ENCODE measurements at regions not wholly inside any gene's neighbourhood (a gene's known extent, or its start where the extent isn't known, plus 50 kb on each side); places are given as distances from the start of the nearest gene placed in this dataset.
"Not testable (repeated sequence)": the region's sequence is repeated elsewhere in the genome, so short reads cannot be mapped to it uniquely, and the experiment has no call there.

DNA sequence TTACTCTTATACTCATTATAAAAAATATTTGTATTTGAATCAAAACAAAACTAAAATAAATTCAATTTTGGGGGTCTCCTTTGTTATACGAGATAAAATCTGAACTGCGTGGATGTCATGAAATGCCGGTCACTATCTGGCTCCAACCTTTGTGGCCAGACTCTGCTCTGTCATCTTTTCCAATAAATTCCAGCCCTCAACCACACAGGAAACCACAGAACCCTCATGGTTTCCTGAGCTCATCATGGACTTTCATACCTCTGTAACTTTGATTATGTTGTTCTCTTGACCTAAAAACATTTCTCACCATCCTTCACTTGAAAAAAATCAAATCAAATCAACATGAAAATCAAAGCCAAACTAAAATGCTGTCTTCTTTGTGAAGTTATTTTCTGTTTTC lies 724.7 kb downstream of the METTL4 start:
- no peak for DNase-seq (ENCODE audit: low read depth)

DNA sequence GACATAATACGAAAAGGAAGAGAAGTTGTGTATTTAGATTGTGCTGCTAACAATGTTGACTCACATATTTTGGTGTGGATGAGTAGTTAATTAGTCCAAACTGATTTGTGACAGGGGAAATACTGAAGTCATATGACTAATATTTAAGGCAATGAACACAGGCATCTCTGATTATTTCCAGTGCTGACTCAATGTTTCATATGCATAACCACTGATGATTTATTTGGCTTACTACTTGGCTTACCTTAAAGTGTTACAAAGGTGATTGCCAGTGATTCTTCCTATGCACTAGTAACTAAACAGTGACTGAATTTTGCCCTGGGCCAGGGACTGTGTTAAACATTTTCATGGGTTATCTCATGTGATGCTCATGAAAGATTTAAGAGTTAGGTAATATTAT lies 722.6 kb downstream of the METTL4 start:
- no peak for DNase-seq (ENCODE audit: low read depth)

DNA sequence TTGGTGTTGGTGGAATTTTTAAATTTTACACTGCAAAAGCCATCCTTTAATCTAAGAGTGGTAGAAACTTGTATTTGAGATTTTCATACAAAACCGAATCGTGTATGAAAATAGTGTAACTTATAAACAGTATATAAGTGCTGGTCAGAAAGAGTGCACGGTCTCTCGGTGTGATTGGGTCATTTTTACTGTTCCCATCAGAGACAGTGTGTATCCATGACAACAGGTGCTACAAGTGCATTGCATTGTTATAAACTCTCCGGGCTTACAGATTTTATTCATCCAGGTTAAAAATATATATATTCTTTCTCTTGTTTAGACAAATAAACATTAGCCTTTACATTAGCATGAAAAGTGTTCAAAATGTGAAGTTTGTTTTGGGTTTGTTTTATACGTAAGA lies 721.9 kb downstream of the METTL4 start:
- DNase-seq (ENCODE audit: low read depth): no peak

DNA sequence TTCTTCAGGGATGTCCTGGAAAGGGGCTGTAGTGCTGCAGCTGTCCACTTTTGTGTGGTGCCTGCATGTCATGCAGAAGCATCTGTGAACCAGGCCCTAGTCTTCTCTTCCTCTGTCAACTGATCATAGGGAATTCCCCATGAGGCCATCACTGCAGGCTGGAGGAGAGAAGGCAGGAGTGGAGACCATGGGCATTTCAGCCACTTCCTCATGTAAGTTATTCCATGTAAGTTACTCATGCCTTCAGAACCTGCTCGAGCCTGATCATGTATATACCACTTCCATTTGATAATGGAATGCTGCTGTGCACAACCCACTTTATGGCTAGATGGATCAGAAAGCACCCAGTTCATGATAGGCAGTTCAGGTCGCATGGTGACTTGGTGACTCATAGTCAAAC lies 714.0 kb downstream of the METTL4 start:
- not testable (repeated sequence) for DNase-seq (ENCODE audit: low read depth)

DNA sequence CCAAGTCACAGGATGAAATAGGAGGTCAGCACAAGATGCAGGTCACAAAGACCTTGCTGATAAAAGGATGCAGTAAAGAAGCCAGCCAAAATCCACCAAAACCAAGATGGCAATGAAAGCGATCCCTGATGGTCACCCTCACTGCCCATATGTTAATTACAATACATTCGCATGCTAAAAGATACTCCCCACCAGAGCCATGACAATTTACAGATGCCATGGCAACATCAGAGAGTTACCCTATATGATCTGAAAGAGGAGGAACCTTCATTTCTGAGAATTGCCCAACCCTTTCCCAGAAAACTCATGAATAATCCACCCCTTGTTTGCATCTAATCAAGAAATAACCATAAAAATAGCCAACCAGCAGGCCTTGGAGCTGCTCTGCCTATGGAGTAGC lies 709.8 kb downstream of the METTL4 start:
- DNase-seq (ENCODE audit: low read depth): no peak

DNA sequence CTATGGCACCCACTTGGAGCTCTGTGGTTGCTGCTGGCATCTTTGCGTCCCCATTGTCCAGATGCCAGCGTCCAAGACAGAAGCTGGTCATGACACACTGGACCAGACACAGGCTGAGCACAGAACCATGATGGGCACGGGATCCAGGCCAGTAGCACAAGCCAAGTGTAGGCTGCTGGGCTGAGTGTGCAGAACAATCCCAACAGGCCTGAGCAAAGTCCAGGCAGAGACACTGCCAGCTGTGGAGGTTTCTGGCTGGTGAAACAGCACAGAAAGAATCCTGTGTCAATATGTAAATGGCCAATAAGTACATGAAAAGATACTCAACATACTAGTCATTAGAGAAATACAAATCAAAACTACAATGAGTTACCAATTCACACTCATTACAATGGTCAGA lies 705.4 kb downstream of the METTL4 start:
- no peak for DNase-seq (ENCODE audit: low read depth)

DNA sequence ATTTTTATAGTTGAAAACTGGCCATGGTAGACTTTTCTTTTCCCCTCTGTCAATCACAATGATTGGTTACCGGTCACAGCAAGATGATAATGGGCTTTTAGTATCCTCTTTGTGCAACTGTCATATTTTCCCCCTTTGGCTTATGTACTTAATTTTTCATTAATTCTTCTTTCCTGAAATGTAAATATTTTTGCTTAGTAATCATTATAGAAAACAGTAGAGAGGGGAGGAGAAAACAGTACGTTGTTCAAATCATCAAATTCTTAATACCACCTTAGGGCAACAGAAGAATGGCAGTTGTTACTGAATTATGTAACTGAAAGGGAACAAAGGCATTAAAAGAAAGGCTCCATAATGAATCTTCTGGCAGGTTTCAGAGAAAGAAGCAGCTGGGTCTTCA lies 699.0 kb downstream of the METTL4 start:
- DNase-seq (ENCODE audit: low read depth): no peak

DNA sequence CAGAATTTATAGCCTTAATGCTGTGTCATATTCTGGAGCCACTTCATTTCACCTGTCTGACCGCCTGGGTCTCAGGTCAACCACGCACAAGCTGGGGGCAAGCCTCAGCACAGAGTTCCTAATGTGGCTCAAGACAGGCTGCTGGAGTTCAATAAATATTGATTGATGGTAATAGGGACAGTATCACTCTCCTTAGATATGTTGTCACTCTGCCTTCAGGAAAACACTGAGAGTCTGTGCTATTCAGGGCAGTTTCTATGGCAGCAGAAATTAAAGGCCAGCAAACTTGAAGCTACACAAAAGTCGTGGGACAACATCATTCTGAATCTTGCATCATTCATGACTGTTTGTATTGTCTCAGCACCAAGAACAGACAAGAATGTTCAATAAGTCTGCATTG lies 696.1 kb downstream of the METTL4 start:
- DNase-seq (ENCODE audit: low read depth): no peak

DNA sequence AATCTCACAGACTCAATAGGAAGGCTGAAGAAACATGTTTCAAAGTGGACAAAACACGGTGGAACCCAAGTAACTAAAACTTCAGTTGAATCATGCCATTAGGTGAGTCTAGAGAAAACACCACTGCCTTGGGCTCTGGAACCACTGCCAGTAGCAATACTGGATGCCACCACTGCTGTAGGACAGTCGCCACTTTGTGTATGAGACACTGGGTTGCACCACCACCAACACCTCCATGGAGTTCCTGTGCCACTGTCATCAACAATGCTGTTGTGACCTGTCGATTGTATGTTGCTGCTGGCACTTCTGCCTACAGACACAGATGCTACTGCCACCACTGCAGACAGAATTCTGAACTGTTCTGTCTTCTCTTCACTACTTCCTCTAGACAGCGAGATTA lies 686.7 kb downstream of the METTL4 start:
- no peak for DNase-seq (ENCODE audit: low read depth)

DNA sequence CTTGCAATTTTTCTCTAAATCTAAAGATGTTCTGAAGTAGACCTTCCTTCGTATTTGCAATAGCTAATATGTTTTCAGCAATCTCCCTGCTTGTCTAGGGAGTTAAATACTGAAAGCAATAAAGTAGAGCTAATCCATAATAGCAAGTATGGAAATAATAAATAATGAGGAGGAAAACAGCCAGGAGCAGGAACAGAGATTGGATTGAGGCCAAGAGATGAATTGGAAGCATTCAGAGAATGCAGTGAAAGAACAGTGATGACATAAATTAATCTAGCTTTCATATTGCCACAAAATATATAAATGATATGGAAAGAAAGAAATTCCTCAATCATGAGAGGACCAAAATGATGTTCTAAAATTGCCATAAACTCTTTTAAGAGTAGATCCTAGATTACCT lies 679.7 kb downstream of the METTL4 start:
- DNase-seq (ENCODE audit: low read depth): no peak

DNA sequence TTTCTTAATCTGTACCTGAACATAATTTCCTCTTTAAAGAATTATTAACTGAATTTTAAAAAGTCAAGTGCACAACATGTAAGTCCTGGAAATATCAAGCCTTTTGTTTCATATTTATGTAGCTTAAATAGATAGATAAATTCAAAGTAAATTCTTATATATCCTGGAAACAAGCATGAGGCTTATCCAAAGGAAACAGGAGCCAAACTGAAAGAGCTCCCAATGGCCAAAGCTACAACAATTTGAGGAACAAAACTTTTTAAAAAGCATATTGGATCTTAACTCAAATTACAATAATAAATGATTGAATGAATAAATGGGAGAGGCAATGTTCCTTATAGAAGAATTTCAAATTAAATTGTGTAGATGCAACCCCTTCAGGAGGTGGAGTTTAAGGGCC lies 679.1 kb downstream of the METTL4 start:
- no peak for DNase-seq (ENCODE audit: low read depth)

DNA sequence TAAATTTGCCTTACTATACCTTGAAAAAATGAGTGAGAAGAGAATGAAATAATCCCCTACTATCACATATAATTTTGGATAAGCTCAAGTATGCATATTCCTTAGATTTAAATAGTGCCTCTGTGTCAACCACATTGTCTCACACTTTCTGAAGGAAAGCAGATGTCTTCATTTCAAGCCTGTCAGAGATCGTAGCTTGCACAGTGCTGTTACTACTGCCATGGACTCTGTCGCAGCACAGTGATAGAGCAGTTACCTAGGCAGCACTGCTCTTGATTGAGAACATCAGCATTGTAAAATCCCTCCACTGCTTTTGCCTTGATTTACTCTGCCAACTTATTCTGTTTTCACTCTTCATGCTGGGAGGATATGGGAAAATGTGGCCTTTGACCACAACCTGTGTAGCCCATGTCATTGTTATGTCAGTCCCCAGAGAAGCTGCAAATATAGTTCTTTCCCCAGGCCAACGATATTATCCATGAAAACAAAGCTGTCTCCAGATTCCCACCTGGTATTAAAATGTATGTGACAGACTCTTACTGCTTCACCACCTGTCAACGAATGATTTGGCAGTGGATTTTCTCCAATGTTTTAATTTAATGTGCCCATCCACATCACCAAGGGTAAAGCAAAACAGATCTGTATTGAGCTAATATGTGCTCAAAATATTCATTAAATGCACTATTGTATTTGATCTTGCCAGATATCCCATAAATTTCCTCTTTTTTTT lies 675.7 kb downstream of the METTL4 start:
- DNase-seq (ENCODE audit: low read depth): no peak

DNA sequence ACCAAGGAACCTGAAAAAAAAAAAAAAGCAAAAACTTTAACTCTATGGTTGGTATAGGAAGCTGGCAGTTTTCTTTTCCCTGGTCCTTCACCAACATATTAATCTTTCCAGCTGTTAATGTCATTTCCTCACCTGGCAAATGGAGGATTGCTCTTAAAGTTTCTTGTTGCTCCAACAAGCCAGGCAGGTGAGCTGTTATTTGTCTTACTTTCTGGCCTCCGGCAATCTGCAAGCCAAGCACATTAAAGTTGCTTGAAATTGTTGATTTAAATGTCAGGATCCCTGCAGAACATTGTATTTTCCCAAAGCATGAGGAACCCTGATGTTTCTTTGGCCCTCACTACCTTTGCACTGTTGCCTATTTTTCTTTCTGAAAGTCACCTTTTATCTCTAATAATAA lies 664.9 kb downstream of the METTL4 start:
- DNase-seq (ENCODE audit: low read depth): no peak

DNA sequence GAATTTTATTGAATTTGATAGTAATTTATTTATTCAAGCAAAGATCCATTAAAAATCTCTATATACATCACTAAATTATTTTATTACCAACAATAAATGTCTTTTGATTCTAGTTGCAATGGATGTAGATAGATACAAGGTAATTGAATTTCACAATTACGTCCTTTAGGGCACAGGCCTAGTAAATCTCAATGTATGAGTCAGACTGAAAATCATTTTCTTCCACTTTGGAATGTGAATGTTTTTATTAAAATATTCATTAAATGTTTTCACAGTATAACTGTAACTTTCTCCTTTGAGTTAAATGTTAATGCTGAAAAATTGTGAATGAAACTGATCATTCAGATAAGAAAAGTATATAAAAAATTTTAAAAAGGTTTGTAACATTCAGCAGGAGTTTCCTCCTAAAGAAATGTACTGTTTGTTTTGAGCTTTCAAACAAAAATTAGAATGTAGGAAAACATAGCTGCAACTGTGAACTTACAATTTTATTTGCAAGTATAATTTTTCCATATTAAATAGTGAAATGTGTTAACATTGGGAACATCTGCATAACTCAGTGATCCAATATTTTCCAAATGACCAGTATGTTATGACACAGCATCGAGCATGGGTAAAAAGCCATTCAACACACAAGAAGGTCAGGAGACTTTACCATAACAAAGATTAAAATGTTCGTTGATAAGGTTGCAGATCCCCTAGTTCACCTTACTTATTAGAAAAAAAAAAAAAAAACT lies 663.7 kb downstream of the METTL4 start:
- DNase-seq (ENCODE audit: low read depth): no peak

DNA sequence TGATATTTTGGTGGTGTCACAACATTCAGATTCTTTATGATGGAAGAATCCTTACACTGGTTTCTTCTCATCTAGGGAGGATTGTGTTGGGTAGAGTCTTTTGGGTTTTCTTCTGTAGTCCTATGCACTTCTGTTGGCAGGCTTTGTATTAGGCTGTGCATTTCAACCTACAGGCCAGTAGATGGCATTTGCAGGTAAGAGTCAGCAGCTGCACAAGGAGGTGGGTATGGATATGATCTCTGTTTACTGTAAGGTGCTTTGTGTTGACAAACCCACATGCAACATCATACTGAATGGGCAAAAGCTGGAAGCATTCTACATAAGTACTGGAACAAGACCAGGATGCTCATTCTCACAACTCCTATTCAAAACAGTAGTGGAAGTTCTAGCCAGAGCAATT lies 656.8 kb downstream of the METTL4 start:
- DNase-seq (ENCODE audit: low read depth): no peak

DNA sequence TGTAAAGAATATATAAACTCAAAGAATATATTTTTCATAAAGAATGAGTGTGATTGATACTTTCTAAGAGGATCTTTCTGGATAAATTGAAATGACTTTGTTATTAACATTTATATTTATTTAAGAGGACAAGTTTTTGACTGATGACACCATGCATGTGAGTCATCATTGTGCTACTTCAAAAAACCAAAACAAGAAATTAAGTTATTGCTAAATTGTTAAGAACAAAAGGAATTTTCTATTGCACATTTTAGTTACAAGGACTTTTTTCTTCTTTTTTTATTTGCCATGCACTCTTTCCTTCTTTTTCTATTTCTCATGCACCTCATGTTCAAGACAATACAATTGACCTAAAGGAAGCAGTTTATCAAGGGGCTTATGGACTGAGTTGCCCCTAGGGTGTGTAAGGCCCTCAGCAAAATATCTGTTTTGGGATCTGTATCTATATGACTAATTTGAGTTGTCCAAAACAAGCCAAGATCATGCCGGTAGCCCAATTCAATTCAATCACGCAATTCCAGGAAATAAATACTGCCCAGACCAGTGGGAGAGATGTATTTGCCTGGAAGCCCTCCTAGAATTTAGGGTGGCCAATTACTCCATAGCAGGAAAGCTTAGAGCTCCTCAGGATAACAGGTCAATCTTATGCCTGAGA lies 654.3 kb downstream of the METTL4 start:
- no peak for DNase-seq (ENCODE audit: low read depth)

DNA sequence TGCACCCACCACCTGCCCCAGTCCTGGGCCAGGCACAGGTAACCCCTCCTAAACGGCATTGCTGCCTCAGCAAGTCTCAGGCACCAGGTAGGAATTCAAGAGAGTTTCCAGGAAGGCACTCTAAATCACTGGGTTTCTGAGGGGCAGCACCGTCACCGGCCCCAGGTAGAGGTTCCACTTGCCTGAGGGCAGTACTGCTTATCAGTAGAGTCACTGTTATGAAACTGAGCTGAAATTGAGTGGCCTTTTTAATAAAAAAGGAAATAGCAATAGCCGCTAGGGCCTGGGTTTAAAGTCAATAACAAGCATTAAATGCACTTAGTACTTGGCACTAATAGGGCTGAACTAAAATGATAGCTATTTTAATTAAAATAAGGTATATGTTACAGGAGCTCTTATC lies 653.7 kb downstream of the METTL4 start:
- no peak for DNase-seq (ENCODE audit: low read depth)

DNA sequence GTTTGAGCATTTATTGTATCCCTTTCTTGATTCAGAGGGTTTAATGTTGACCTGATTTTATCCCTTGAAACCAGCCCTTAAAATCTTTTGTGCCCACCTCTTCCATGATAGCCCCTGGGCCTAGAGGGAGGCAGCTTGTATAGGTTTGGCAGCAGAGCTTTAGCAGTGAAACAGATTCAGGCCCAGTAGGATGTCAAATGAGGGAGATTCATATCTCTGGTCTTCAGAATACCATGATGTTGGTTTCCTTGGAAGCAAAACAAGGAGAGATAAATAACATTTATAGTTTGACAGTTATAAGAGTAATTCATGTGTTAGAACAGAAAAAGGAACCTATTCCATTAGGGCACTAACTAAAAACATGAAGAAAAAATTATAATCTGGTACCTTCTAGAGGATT lies 649.2 kb downstream of the METTL4 start:
- no peak for DNase-seq (ENCODE audit: low read depth)

DNA sequence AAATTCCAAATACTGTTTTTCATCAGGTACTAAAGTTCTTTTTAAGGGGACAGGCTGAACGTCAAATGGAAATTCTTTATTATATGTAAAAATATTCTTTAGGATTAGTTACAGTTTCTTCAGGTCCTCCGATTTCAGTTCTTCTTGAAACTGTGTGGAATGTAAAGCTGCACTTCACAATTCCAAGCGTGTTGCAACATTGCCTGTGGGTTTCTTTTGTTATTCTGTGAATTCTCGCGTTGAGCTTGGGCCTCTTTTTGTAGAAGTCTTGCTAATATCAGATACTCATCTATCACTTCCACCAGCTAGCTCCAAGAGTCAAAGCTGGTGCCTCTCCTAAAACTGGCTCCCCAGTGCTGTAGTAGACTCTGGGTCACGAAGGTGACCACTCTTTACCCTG lies 642.6 kb downstream of the METTL4 start:
- no peak for DNase-seq (ENCODE audit: low read depth)

DNA sequence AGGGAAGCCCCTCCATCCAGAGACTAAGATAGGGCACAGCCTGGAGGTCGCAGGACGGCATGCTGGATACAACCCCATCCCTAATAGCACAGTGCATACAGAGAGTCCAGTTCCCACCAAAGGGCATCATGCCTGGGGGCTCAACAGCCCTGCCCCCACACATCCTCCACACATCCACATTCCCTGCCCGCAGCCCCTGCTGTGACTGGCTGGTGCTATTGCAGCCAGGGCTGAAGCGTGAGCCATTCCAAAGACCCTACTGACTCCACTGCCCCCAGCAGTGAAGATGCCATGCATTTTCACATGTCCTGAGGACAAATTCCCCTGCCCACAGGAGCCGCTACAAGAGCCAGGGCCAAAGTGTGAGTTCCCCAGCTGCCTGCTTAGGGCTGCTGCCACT lies 641.6 kb downstream of the METTL4 start:
- no peak for DNase-seq (ENCODE audit: low read depth)

DNA sequence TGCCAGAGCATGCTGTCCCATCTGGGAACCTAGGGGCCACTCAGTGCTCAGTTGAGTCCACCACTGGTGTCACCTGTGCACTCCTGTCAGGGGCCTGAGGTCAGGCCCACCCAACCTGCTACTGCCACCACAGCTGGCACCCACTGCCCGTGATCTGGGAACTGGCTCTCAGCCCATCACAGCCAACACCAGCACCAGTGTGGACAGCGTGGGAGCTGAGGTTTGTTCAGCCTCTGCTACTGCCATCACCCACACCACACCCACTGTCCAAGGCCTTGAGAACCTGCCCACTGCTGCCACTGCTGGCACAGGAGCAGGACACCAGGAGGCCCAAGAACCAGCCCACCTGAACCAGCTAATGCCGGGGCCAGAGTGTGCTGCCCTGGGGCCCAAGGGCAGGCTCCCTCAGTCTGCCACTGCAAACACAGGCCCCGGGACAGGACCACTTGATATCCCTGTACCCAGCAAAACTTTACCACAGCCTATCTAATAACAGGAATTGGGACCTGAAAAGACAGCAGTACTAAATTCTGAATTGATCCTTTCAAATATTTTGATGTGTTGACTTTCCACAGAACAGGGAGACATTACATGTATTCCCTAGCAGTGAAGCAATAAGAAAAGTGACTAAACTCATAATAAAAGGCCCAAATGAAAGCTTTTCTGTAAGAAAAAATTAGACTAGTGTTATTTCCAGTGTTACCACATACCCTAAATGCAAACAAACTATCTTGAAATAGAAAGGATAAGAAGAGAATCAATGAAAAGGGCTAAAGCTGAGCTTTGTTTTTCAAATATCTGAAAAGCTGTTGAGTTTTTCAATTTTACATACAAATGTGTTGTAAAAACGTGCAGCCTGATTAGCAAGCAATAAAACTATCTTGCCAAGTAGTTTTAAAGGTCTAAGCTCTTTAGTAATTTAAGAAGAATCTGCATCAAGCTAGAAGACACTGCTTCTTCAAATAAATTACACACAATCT lies 640.7 kb downstream of the METTL4 start:
- no peak for DNase-seq (ENCODE audit: low read depth)

DNA sequence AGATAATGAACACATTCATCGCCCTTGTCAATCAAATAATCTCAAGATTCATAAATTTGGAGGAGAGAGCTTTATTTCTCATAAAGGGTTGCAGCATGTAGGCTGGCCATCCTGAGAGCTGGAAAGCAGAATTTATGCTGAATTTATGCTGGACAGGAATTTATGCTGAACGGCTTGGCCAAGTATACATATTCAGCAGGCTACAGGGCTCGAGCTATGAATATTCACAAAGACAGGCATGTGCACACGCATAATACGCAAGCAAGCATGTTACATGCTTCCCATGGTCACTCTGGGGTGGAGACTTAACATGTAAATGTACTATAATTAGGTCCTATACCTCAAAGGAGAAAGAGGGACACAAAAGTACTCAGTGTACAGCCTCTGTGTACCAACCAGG lies 618.8 kb downstream of the METTL4 start:
- DNase-seq (ENCODE audit: low read depth): no peak

Measured in HS-27A (cell line).